ENCODE measurements at regions not wholly inside any gene's neighbourhood (a gene's known extent, or its start where the extent isn't known, plus 50 kb on each side); places are given as distances from the start of the nearest gene placed in this dataset.

DNA sequence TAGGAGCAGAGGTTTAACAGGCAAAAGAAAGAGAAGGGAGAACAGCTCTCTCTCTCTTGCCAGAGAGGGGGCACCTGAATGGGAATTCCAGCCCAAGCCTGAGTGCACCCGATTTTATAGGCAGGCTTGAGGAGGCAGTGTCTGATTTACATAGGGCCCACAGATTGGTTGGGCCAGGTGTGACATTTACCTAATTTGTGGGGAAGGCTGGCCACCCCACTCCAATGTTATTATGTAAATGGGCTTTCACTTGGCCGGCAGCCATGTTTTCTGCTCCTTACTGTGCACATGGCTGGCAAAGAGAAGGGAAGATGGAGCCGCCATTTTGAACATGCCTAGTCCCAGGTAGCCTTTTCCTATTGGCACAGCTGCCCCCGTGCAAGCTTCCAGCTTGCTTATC, 735.5 kb upstream of the AUTS2 start:
- ChIA-PET CTCF (no interaction called here), POLR2A (ENCODE audit: unreplicated experiment) (no interaction called here)
- ATAC-seq (ENCODE audit: low read depth) (no peak), DNase-seq (no peak)
- intact Hi-C loops (cut with micrococcal nuclease), result no loop called here
- TF ChIP-seq RCOR1 (IDR thresholded peaks at IDR 0.05; ENCODE audit: insufficient replicate concordance, low read length), result no peak
- TF ChIP-seq MAFK (IDR thresholded peaks at IDR 0.05; ENCODE audit: low read depth, low read length), result no peak
- no peak for TF ChIP-seq BHLHE40 (IDR thresholded peaks at IDR 0.05; ENCODE audit: low read depth, low read length)
- TF ChIP-seq, protein P1, sequence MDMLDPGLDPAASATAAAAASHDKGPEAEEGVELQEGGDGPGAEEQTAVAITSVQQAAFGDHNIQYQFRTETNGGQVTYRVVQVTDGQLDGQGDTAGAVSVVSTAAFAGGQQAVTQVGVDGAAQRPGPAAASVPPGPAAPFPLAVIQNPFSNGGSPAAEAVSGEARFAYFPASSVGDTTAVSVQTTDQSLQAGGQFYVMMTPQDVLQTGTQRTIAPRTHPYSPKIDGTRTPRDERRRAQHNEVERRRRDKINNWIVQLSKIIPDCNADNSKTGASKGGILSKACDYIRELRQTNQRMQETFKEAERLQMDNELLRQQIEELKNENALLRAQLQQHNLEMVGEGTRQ (IDR thresholded peaks at IDR 0.05; ENCODE audit: low read depth, low read length), result no peak
- no peak for TF ChIP-seq MAZ (IDR thresholded peaks at IDR 0.05; ENCODE audit: borderline replicate concordance, low read depth, low read length)
- TF ChIP-seq NFE2L2 (IDR thresholded peaks at IDR 0.05; ENCODE audit: low read depth, low read length), result no peak
- no peaks in the 10 kb centered on the region for H3K4me1 ChIP-seq (ENCODE audit: control insufficient read depth, insufficient read depth, low read length)
- dilution Hi-C loops (cut with HindIII; ENCODE audit: low sequenced_read_pairs, unreplicated experiment), result no loop called here
- no peak overlapping the region for H3K56ac ChIP-seq (ENCODE audit: extremely low read depth, insufficient read depth, low read length)
- no peak overlapping the region for H3K9ac ChIP-seq (ENCODE audit: low read depth, low read length)
- H3K79me1 ChIP-seq (ENCODE audit: low read depth in 1 of 2, low read length in 2 of 2), result no peaks in the 10 kb centered on the region
- no peaks in the 10 kb centered on the region for H4K20me1 ChIP-seq (ENCODE audit: insufficient read depth, low read length)
- H3K9me3 ChIP-seq (ENCODE audit: control insufficient read depth, insufficient read depth, low read length), result peaks cover 6% of the 10 kb centered on the region
- no CpG with 5 or more reads among the region's 4 CpGs for WGBS, 2 experiments (ENCODE audit: extremely low coverage in 2 of 2, insufficient read length in 1 of 2)
- H2BK120ac ChIP-seq (ENCODE audit: low read depth, low read length), result no peak overlapping the region
- H3K18ac ChIP-seq (ENCODE audit: low read depth, low read length), result no peak overlapping the region
- H3K27me3 ChIP-seq (ENCODE audit: control insufficient read depth, insufficient read depth, low read length), result no peaks in the 10 kb centered on the region
- H3K4me2 ChIP-seq (ENCODE audit: low read depth, low read length), result no peak overlapping the region
- no peak overlapping the region for H4K8ac ChIP-seq (ENCODE audit: low read depth in 2 of 2, low read length in 2 of 2)
- no peak overlapping the region for H3K4me3 ChIP-seq (ENCODE audit: insufficient read depth, low read depth, low read length)
- H2BK20ac ChIP-seq (ENCODE audit: low read depth, low read length), result no peak overlapping the region
- H2BK15ac ChIP-seq (ENCODE audit: low read depth, low read length), result no peak overlapping the region
- no peaks in the 10 kb centered on the region for H3K9me1 ChIP-seq (ENCODE audit: insufficient read depth, low read length)
- H4K91ac ChIP-seq (ENCODE audit: insufficient read depth, low read depth, low read length), result no peak overlapping the region
- no peak overlapping the region for H2AK5ac ChIP-seq (ENCODE audit: low read depth, low read length)
- BruUV-seq (replicated peaks), result no TSS peak
- no peak overlapping the region for H2AFZ ChIP-seq (replicated peaks; ENCODE audit: low read length, poor library complexity)
- no peak overlapping the region for H2BK5ac ChIP-seq (ENCODE audit: low read depth, low read length, poor library complexity, severe bottlenecking)
- H2AK9ac ChIP-seq (replicated peaks; ENCODE audit: low read depth, low read length, poor library complexity), result no peak overlapping the region
- H4K5ac ChIP-seq (ENCODE audit: low read depth, low read length), result no peak overlapping the region
- no peak overlapping the region for H3K14ac ChIP-seq (replicated peaks; ENCODE audit: low read depth, low read length)
- H3K27ac ChIP-seq (ENCODE audit: insufficient read depth, low read length), result no peak overlapping the region
- in situ Hi-C loops (cut with MboI; ENCODE audit: low sequenced_read_pairs), result no loop called here
- H3K36me3 ChIP-seq (ENCODE audit: control insufficient read depth, insufficient read depth, low read length), result no peaks in the 10 kb centered on the region
- no peak overlapping the region for H3K23ac ChIP-seq (ENCODE audit: low read depth, low read length)
- H3K4ac ChIP-seq (ENCODE audit: low read depth, low read length), result no peak overlapping the region

Measured in IMR-90 (cell line).